ENCODE measurements at regions not wholly inside any gene's neighbourhood (a gene's known extent, or its start where the extent isn't known, plus 50 kb on each side); places are given as distances from the start of the nearest gene placed in this dataset.

DNA sequence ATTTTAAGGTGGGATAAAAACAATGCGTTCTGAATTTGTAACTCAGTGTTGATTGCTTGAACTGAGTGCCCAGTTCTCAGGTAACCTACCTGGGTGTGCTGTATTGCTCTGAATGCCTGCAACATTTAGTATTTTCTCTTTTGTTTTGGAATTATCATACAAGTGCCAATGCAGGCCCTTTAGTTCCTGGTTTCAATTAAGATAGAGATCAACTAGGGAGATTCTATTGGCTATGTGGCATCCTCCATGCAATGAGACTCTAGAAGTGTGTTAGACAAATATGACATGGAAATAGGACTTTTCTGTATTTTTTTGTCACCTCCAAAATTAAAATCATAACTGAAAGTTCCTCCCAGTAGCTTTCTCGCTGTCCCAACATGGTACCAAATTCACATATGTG, 438.7 kb upstream of the IGFBP7 start:
- intact Hi-C loops (cut with DNase I), result no loop called here
- FAIRE-seq, result no peak
- Histone ChIP-seq H3K9ac (ENCODE audit: low read length in 3 of 3) (no peak overlapping the region), H3K4me3 (ENCODE audit: low read length in 3 of 3) (no peak overlapping the region), H3K27me3 (ENCODE audit: control insufficient read depth, insufficient read depth, low read length) (no peaks in the 10 kb centered on the region), H3K27ac (ENCODE audit: low read depth in 2 of 2, low read length in 2 of 2) (no peak overlapping the region), H3K36me3 (ENCODE audit: control insufficient read depth in 2 of 3, insufficient read depth in 3 of 3, low read length in 3 of 3) (no peaks in the 10 kb centered on the region), H3K9me3 (ENCODE audit: control insufficient read depth in 2 of 3, insufficient read depth in 1 of 3, low read length in 3 of 3) (no peaks in the 10 kb centered on the region), H3K4me1 (ENCODE audit: control insufficient read depth in 2 of 3, insufficient read depth in 2 of 3, low read depth in 1 of 3, low read length in 3 of 3) (no peaks in the 10 kb centered on the region)
- no peak for DNase-seq
- TF ChIP-seq CTCF (IDR thresholded peaks at IDR 0.05; ENCODE audit: borderline replicate concordance, extremely low read depth, insufficient read depth), result no peak

DNA sequence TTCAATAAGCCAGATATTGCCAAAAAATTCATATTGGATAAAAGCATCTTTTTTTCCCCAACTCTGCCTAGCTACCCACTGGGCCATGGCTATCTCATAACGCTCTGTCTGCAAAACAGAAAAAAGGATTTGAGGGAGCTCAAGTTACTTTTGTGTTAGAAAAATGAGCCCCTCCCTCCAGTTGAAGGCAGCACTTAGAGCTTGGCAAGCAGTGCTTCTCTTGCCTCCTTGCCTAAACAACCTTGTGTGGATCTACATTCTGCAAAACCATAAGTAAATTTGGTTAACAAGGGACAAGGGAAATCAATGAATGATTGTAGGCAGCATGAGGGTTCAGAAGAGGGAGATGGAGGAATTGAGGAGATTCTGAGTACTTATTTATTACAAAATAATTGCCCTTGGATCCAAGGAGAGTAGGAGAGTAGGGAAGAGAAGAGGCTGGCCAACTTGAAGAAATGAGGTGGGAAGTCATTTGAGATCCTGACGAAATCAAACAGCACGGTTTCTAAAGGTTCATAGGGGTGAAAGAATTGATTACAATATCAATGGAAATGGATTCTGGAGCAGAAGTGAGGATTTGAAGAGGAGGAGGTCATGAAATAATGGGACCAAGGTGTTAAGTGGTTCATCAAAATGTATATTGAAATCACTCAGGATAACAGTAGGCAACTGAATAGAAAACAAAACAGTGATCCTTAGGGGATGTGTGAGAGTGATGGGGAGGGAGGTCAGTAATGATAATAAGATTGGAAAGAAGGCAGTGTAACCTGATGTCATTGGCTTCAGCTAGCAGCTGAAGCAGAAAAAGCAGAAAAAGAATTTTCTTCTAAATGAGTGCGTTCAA, 434.8 kb upstream of the IGFBP7 start:
- Histone ChIP-seq H3K27me3 (ENCODE audit: control insufficient read depth, insufficient read depth, low read length) (no peaks in the 10 kb centered on the region), H3K36me3 (ENCODE audit: control insufficient read depth in 2 of 3, insufficient read depth in 3 of 3, low read length in 3 of 3) (no peaks in the 10 kb centered on the region), H3K9me3 (ENCODE audit: control insufficient read depth in 2 of 3, insufficient read depth in 1 of 3, low read length in 3 of 3) (no peaks in the 10 kb centered on the region), H3K4me1 (ENCODE audit: control insufficient read depth in 2 of 3, insufficient read depth in 2 of 3, low read depth in 1 of 3, low read length in 3 of 3) (no peaks in the 10 kb centered on the region), H3K4me3 (ENCODE audit: low read length in 3 of 3) (no peak overlapping the region), H3K27ac (ENCODE audit: low read depth in 2 of 2, low read length in 2 of 2) (no peak overlapping the region), H3K9ac (ENCODE audit: low read length in 3 of 3) (no peak overlapping the region)
- TF ChIP-seq CTCF (IDR thresholded peaks at IDR 0.05; ENCODE audit: borderline replicate concordance, extremely low read depth, insufficient read depth), result no peak
- intact Hi-C loops (cut with DNase I), result no loop called here
- no peak for DNase-seq
- FAIRE-seq, result no peak

GRCh38 chr4:57504797-57505530, 394.8 kb upstream of the IGFBP7 start:
- no peak for FAIRE-seq

More at GRCh38 chr4:57504797-57505530, 394.8 kb upstream of the IGFBP7 start:
- H3K4me3 ChIP-seq (ENCODE audit: low read length in 3 of 3), result no peak overlapping the region
- no peak for TF ChIP-seq CTCF (IDR thresholded peaks at IDR 0.05; ENCODE audit: borderline replicate concordance, extremely low read depth, insufficient read depth)
- no peaks in the 10 kb centered on the region for H3K27me3 ChIP-seq (ENCODE audit: control insufficient read depth, insufficient read depth, low read length)
- H3K27ac ChIP-seq (ENCODE audit: low read depth in 2 of 2, low read length in 2 of 2), result no peak overlapping the region
- no peak for DNase-seq
- H3K9ac ChIP-seq (ENCODE audit: low read length in 3 of 3), result no peak overlapping the region
- H3K4me1 ChIP-seq (ENCODE audit: control insufficient read depth in 2 of 3, insufficient read depth in 2 of 3, low read depth in 1 of 3, low read length in 3 of 3), result no peaks in the 10 kb centered on the region
- H3K9me3 ChIP-seq (ENCODE audit: control insufficient read depth in 2 of 3, insufficient read depth in 1 of 3, low read length in 3 of 3), result no peaks in the 10 kb centered on the region
- no peaks in the 10 kb centered on the region for H3K36me3 ChIP-seq (ENCODE audit: control insufficient read depth in 2 of 3, insufficient read depth in 3 of 3, low read length in 3 of 3)
- intact Hi-C loops (cut with DNase I), result no loop called here

Measured in kidney (tissue), 13 donors.